ENCODE measurements at regions not wholly inside any gene's neighbourhood (a gene's known extent, or its start where the extent isn't known, plus 50 kb on each side); places are given as distances from the start of the nearest gene placed in this dataset.

GRCh38 chr2:220969348-220969747 is 602.8 kb downstream of the EPHA4 start:
- TF ChIP-seq CTCF (conservative IDR thresholded peaks at IDR 0.05; ENCODE audit: low read depth, low read length) (peak; percentile 53), EZH2 (IDR thresholded peaks at IDR 0.05; ENCODE audit: low read length, unreplicated experiment) (no peak)
